NCI-H748 treated with DMSO at 0.1 percent for 48 hours (cell line): ENCODE measurements at regions not wholly inside any gene's neighbourhood (a gene's known extent, or its start where the extent isn't known, plus 50 kb on each side); places are given as distances from the start of the nearest gene placed in this dataset.

Experiments used
- DNase-seq: peaks from one replicate; lab custom pipeline; 2025; lab: John Stamatoyannopoulos, UW

GRCh38 chr7:7051206-7051877 lies 131.0 kb upstream of the C1GALT1 start:
- no peak for DNase-seq

GRCh38 chr7:7054252-7054830 lies 128.0 kb upstream of the C1GALT1 start:
- no peak for DNase-seq

DNA sequence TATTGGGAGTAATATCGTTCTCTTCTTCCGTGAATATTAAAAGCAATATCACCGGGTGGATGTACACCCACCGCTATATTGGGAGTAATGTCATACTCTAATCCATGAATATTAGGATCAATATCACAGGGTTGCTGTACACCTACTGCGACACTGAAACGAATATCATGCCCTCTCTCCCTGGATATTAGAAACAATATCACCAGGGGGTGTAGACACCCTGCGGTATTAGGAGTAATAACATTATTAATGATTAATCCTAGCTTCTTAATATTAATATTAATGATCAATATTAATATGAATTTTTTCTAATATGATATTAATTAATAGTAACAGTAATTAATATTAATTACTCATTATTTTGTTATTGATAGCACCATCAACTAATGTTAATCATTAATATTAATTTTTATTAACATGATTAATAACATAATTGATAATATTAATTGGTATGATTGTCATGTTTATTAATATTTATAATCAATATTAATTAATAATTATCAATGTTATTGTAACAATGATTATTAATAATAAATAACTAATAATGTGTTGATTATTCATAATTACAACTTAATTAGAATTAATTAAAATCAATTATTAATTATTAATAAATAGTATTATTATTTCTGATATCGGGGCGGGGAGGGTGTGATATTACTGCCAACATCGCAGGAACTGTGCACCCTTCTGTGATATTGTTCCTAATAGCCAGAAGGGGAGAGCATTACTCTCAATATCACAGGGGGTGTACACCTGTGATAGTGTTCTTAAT lies 121.3 kb upstream of the C1GALT1 start:
- no peak for DNase-seq

- DNase-seq = no peak
These were observed 104.4 kb upstream of the C1GALT1 start for GRCh38 chr7:7077945-7078344.

DNA sequence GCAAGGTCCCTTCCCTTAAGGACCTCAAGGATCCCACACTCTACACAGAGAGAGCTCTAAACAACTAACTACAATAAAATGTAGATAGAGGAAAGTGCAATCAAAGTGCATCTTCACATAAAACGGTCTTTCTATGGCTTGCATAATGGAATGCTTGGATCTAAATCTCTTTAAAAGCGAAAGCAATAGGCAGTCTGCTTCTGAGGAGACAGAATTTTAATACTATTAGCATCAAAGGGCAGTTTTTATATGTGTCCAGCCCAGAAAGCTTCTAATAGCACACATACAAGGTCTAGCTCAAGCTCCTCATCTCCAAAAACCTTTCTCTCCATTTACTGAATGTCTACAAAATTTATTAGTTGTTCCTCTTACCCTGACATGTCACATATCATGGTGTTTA lies 101.5 kb upstream of the C1GALT1 start:
- no peak for DNase-seq

DNA sequence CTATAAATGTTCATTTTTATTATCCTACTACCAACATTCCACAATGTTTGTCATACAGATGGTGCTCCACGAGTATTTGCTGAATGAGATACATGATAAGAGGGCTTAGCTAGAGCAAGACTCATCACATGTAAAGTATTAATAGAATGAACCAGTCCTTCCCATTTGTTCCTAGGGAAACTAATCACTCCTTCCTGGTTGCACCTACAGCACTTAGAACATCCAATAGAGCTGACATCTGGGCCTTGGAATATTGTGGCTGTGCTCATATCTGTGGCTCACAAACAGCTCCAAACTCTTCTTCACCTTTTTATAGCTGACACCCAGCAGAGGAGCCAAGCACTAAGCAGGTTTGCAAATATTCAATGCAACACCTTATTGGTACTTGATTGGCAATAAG lies 91.9 kb upstream of the C1GALT1 start:
- no peak for DNase-seq

GRCh38 chr7:7098280-7098818 lies 84.0 kb upstream of the C1GALT1 start:
- DNase-seq = no peak

DNA sequence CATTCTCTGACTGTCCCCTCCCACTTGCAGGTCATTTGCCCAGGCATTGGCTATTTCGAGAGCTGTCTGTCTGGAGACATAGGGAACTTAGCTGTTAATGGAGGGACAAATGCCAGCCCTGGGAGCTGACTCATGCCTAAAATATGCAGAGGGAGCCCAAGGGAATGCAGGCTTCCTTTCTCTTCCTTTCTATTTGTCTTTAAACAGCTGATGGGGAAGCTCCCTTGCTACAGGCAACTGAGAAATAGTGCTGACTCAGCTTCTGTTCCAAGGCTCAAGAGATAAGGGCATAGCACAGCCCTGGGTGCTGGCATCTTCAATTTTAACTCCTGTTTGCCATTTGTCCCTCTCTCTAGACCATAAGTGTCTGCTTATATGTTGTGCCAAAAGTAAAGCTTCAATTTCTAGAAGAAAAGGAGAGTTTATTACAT lies 82.7 kb upstream of the C1GALT1 start:
- peak; percentile 55 for DNase-seq

GRCh38 chr7:7100432-7100849 lies 81.9 kb upstream of the C1GALT1 start:
- DNase-seq = peak; percentile 53

GRCh38 chr7:7102906-7103305 lies 79.4 kb upstream of the C1GALT1 start:
- DNase-seq = no peak

DNA sequence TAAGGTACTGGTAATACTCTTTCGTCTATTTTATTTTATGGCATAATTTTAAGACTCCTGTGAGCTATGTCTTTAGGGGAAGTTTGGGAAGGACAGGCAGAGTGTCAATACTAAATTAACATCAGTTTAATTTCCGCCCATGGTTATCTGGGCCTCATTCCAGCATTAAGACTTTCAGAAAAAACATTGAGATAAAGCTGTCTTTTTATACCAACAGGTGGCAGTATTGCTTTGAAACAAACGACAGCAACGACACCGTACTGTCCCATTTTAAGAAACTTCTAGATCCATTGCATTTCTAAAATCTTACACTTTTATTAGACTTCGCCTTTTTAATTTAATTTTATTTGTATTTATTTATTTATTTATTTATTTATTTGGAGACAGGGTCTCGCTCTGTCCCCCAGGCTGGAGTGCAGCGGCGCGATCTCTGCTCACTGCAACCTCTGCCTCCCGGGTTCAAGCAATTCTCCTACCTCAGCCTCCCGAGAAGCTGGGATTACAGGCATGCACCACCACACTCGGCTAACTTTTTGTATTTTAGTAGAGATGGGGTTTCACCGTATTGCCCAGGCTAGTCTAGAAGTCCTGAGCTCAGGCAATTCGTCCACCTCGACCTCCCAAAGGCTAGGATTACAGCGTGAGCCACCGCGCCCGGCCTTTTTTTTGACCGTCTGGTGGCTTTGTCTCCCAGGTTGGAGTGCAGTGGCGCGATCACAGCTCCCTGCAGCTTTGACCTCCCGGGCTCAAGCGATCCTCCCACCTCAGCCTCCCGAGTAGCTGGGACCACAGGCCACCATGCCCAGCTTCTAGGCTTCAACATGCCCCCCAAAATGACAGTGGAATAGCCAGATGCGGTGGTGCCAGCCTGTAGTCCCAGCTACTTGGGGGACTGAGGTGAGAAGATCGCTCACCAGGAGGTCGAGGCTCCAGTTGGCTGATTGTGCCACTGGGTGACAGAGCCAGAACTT lies 78.7 kb upstream of the C1GALT1 start:
- DNase-seq = peak; percentile 60

GRCh38 chr7:7104314-7104698 lies 78.0 kb upstream of the C1GALT1 start:
- no peak for DNase-seq

- DNase-seq = no peak
These were observed 77.4 kb upstream of the C1GALT1 start for GRCh38 chr7:7104971-7105370.

DNA sequence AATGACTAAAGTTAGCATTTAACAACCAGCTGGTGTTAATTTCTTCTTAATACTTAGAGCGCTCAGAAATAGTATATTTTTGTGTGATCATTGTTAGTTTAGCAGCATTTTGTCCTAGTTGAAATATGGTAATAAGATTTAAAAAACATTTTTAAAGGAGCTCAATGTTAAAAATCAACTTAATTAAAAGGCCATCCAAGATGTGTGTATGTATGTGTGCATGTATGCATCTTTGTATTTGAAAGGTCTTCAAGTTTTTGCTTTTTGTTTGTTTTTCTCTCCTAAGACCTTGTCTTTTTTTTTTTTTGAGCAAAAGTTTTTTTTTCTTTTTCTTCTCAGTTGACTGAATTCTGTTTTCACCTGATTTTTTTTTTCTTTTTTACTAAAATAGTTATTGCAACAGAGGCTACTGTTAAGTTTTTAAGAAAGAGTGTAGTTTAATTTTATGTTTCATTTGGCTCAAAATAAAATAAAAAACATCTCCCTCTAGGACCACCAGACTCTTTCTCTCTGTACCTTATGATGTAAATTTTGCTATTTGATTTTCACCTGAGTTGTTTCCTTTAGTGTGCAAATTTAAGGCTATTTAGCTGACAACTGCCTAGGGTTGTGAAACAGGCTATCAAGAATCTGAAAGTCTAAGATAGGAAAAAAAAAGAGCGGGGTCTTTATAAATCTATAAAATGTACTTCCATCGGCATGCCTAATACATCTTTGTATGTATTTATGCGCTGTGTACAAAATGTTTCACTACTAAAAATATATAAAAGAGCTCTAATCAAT lies 76.4 kb upstream of the C1GALT1 start:
- no peak for DNase-seq

DNA sequence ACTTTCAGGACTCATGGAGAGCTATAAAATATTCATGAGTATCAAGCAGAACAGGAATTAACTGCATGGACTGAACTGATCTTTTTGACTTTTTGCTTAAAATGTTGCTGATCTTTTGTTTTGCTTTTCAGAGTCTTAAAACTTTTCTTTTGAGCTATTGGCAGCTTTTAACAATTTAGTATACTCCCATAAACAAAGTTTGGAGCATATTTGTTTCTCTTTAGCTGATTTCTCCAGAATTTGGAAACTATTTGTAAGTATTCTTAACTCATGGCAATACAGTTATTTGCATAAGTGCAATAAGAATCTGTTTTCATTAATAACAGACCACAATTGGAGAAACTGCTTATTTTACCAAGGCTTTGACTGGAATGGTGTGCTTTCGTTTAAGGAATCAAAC lies 73.4 kb upstream of the C1GALT1 start:
- no peak for DNase-seq

- peak; percentile 14 for DNase-seq
These were observed 72.4 kb upstream of the C1GALT1 start for GRCh38 chr7:7109934-7110333.

DNA sequence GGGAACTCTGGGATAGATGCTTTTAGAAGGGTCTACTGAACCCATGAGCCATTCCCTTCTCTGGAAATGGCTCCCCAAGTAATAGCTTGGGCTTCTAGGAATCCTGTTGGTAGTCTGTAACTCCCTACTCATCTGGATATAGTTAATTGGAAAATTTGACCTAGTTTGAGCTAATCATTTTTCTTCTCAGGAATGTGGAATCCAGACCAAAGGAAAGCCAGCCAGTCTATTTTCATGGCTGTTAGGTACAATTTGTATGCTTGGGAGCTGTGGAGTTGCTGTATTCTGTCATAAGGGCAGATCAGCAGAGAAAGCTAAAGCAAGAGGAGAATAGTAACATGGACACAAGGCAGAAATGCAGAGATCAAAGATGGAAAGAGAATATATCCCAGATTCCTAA lies 71.6 kb upstream of the C1GALT1 start:
- DNase-seq = no peak

DNA sequence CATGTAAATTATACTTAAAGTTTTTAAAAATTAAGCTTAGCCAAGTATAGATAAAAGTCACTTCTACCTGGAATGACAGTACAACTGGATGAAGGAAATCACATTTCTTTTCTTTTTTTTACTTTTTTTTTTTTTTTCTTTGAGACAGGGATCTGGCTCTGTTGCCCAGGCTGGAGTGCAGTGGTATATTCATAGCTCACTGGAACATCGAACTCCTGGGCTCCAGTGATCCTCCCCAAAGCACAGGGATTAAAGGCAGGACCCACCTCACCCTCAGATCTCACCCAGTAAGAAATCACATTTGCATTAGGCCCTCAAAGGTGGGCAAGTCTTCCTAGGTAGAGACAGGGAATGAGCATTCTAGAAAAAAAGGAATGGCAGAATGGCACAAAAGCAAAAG lies 69.5 kb upstream of the C1GALT1 start:
- DNase-seq = no peak

DNA sequence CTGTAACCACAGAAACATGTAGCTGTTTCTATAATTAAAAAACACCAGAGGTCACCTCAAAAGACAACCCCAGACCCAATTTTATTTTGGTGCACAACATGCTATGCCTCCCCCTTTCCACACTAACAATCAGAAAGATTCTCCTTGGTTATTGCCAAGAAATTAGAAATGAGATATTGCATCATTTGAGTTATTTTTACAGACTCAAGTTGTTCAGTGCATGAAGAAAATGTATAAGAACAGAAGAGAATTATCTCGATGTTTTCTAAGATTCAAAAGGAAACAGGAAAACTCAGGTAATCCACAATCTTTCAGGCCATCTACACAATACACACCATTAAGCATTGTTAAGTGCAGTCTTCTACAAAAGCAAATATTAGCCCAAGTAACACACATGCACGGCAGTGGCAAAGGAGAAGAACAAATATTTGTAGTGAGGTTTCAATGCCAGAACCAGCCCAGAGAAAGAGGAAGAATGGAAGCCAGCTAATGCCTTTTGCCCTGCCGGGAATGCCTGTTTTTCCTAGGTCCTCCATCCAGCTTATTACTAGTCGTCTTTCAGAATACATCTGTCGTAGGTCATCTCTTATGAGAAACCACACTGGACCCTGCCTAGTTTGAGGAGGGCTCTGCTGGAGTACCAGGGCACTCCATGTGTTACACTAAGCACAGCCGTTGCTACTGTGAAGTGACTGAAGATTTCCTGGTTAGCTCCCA lies 67.6 kb upstream of the C1GALT1 start:
- DNase-seq = peak; percentile 93

- no peak for DNase-seq
These were observed 64.3 kb upstream of the C1GALT1 start for GRCh38 chr7:7117935-7118586.
